Vagina (tissue), 2 donors: ENCODE measurements at regions not wholly inside any gene's neighbourhood (a gene's known extent, or its start where the extent isn't known, plus 50 kb on each side); places are given as distances from the start of the nearest gene placed in this dataset.

ENCODE experiments used
- CTCF ChIP-seq, 3 experiments: fragments of 450-650 bp in 2 of 3; fragments of 200-600 bp in 1 of 3; sonication (generic) in 1 of 3; IDR thresholded peaks; one replicate each; pipeline ENCODE4 v1.5.1; 2017 to 2019; ENCODE audit warnings: antibody characterized with exemption in 3 of 3, mild to moderate bottlenecking in 2 of 3, moderate library complexity in 2 of 3
- POLR2A ChIP-seq, 2 donors: fragments of 450-650 bp; IDR thresholded peaks; one replicate each; pipeline ENCODE4 v1.6.1; 2017; ENCODE audit warnings: antibody characterized with exemption in 2 of 2, mild to moderate bottlenecking in 2 of 2, moderate library complexity in 2 of 2
- POLR2AphosphoS5 ChIP-seq, 2 donors: sonication (generic); formaldehyde crosslinking; IDR thresholded peaks; one replicate each; pipeline ENCODE4 v1.9.0; 2017; ENCODE audit warnings: antibody characterized with exemption in 2 of 2, mild to moderate bottlenecking in 2 of 2, low read depth in 1 of 2; ENCODE audit not compliant: insufficient read depth in 1 of 2

GRCh38 chr6:85124472-85125354, 325.2 kb upstream of the NT5E start:
- TF ChIP-seq CTCF (IDR thresholded peaks at IDR 0.05): no peak
- TF ChIP-seq POLR2AphosphoS5 (IDR thresholded peaks at IDR 0.05; ENCODE audit: insufficient read depth in 1 of 2, low read depth in 1 of 2): no peak
- TF ChIP-seq POLR2A (IDR thresholded peaks at IDR 0.05): no peak
